Stomach smooth muscle (tissue), 2 donors: ENCODE measurements at regions not wholly inside any gene's neighbourhood (a gene's known extent, or its start where the extent isn't known, plus 50 kb on each side); places are given as distances from the start of the nearest gene placed in this dataset.
"Not testable (repeated sequence)": the region's sequence is repeated elsewhere in the genome, so short reads cannot be mapped to it uniquely, and the experiment has no call there.

Experiments
- H3K27ac ChIP-seq: one replicate; pipeline ENCODE4 v1.7.0; 2013; ENCODE audit warnings: mild to moderate bottlenecking, low read length, inconsistent platforms
- H3K27me3 ChIP-seq, 2 donors: one replicate each; pipeline ENCODE4 v1.7.0; 2013; ENCODE audit warnings: low read length in 2 of 2; ENCODE audit not compliant: insufficient read depth in 2 of 2, control insufficient read depth in 1 of 2
- H3K36me3 ChIP-seq, 2 donors: one replicate each; pipeline ENCODE4 v1.7.0; 2013; ENCODE audit warnings: low read length in 2 of 2; ENCODE audit not compliant: control insufficient read depth in 2 of 2, insufficient read depth in 2 of 2
- H3K4me1 ChIP-seq: one replicate; pipeline ENCODE4 v1.7.0; 2013; ENCODE audit warnings: low read length; ENCODE audit not compliant: control insufficient read depth, insufficient read depth
- H3K4me3 ChIP-seq, 2 donors: one replicate each; pipeline ENCODE4 v1.7.0; 2013; ENCODE audit warnings: low read length in 2 of 2
- H3K9ac ChIP-seq, 2 donors: one replicate each; pipeline ENCODE4 v1.7.0; 2013; ENCODE audit warnings: low read length in 2 of 2, mild to moderate bottlenecking in 1 of 2
- H3K9me3 ChIP-seq, 2 donors: one replicate each; pipeline ENCODE4 v1.7.0; 2013; ENCODE audit warnings: low read length in 2 of 2; ENCODE audit not compliant: control insufficient read depth in 2 of 2
- donor health status: healthy.
- donor health status: Pancreatic carcinoma.

DNA sequence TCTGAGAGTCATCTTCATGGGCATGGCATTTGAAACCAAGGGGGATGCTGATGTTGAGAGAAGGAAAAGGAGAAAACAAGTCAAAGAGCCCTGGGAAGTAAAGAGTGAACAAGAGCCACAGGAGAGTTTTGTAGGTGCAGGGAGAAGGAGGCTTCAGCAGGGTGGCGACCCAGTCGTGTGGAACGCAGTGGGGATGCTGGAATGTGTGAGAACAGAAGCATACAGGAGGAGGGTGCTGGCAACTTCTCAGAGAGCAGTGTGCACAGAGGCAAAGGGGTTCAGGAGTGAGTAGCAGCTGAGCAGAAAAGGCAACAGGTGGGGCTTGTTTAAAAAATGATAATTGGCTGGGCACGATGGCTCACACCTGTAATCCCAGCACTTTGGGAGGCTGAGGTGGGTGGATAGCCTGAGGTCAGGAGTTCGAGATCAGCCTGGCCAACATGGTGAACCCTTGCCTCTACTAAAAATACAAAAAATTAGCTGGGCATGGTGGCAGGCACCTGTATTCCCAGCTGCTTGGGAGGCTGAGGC is 75.8 kb upstream of the PLET1 start:
- peaks cover 7% of the 10 kb centered on the region for H3K4me1 ChIP-seq
- H3K9ac ChIP-seq, result no peak overlapping the region
- no peak overlapping the region for H3K4me3 ChIP-seq
- no peak overlapping the region for H3K27ac ChIP-seq
- no peaks in the 10 kb centered on the region for H3K27me3 ChIP-seq
- no peaks in the 10 kb centered on the region for H3K36me3 ChIP-seq
- no peaks in the 10 kb centered on the region for H3K9me3 ChIP-seq

DNA sequence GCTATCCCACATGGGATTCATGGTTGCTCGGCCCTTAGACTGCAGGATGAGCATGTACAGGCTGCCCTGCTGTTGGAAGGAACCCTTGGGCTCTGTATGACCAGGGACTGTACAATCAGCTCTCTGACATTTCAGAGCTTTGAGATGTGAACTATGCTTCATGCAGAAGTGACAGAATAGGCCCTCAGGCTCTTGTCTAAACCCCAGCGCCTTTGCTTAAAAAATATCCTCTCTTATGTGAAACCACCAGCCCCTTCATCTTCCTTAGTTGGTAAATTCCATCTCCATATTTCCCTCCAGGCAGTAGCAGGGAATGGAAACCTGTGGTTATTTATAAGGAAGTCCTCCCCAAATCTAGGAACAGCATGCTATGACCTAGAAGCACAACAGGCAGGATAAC is 78.9 kb upstream of the PLET1 start:
- H3K27me3 ChIP-seq, result no peaks in the 10 kb centered on the region
- no peak overlapping the region for H3K4me3 ChIP-seq
- H3K9me3 ChIP-seq, result no peaks in the 10 kb centered on the region
- H3K27ac ChIP-seq, result no peak overlapping the region
- peaks cover 13% of the 10 kb centered on the region for H3K4me1 ChIP-seq
- no peak overlapping the region for H3K9ac ChIP-seq
- H3K36me3 ChIP-seq, result no peaks in the 10 kb centered on the region

DNA sequence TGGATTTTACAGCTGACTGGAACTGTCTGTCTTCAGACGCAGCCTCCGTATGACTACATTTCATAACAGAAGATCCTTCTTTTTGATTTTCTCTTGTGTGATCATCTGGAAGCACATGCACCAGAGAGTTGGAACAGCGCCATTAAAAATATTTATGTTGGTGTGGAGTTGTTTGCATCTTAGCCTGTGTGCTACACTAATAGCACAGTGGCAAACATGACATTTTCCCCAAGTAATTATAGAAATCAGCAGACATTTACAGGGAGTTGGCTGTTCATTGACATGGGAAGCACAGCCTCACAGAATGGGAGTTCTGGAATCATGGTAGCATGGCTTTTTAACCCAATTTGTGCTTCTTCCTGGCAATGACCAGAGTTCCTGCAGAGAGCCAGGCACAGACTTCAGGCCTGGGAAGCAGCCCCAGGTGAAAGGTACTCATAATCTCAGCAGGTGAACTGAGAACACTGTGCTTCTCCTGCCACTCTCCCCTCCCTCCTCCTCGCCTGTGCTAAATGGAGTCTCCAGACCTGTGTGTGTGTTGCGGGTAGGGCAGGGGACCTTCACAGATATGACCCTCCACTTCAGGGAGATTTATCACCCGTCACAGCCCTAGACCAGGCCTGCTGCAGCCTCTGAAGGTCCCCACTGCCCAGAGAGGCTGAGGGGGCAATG is 82.8 kb upstream of the PLET1 start:
- H3K36me3 ChIP-seq, result no peaks in the 10 kb centered on the region
- H3K4me1 ChIP-seq, result peaks cover 18% of the 10 kb centered on the region
- H3K27me3 ChIP-seq, result no peaks in the 10 kb centered on the region
- H3K4me3 ChIP-seq, result no peak overlapping the region
- H3K9me3 ChIP-seq, result no peaks in the 10 kb centered on the region
- no peak overlapping the region for H3K9ac ChIP-seq
- H3K27ac ChIP-seq, result no peak overlapping the region

DNA sequence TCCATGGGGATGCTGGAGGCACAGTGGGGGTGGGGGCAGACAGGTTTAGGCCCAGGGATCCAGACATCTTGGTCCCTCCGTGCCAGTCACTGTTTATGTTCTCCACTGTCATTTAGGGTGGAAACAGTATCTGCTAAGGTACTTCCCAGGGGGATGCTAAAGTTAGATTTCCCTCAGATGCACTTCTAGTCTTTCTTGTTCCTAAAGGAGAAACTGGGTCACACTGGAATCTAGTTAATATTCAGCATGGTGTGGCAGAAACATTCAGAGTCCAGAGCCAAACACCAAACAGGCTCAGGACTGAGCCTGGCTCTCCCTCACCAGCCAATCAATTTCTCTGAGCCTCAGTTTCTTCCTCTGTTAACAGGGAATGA is 83.4 kb upstream of the PLET1 start:
- Histone ChIP-seq H3K4me1 (peaks cover 14% of the 10 kb centered on the region), H3K4me3 (no peak overlapping the region), H3K9ac (no peak overlapping the region), H3K36me3 (no peaks in the 10 kb centered on the region), H3K27ac (no peak overlapping the region), H3K9me3 (no peaks in the 10 kb centered on the region), H3K27me3 (no peaks in the 10 kb centered on the region)

DNA sequence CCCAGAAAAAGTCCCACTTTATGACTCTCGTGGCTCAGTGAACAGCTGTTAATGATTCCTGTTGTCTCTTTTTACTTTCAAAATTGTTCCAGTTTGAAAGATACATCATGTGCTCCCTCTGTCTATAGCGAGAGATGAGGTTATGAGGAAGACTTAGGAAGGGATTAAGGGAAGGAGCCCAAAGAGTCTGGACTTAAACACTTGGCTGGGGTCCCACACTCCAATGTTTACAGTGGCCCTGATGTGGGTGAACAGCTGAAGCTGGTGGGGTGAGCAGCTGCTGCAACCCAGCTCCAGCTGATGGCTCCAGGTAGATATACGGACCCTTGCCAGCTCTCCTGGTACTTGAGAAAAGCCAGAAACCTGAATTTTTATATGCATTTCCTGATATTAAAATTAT is 84.5 kb upstream of the PLET1 start:
- Histone ChIP-seq H3K36me3 (no peaks in the 10 kb centered on the region), H3K4me3 (no peak overlapping the region), H3K27me3 (no peaks in the 10 kb centered on the region), H3K27ac (no peak overlapping the region), H3K4me1 (peaks cover 14% of the 10 kb centered on the region), H3K9me3 (no peaks in the 10 kb centered on the region), H3K9ac (no peak overlapping the region)

DNA sequence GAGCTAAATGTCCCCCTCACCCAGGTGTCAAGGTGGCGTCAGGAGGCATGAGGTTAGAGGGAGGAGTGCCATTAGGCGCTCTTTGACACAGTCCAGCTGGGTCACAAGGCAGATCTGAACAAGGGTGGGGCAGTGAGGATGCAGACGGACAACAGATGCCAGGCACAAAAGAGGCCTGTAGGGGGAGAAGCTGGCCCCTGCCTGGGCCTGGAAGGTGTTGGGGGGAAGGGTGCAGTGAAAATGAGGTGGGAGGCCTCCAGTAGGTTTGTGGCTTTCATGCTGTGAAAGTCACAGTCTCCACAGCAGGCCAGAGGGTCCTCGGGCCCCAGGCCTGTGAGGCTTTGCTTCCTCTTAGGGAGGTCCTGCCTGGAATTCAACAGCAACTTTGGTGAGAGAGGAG is 85.0 kb upstream of the PLET1 start:
- no peaks in the 10 kb centered on the region for H3K9me3 ChIP-seq
- no peak overlapping the region for H3K9ac ChIP-seq
- no peaks in the 10 kb centered on the region for H3K27me3 ChIP-seq
- no peak overlapping the region for H3K27ac ChIP-seq
- H3K36me3 ChIP-seq, result no peaks in the 10 kb centered on the region
- H3K4me1 ChIP-seq, result peaks cover 14% of the 10 kb centered on the region
- no peak overlapping the region for H3K4me3 ChIP-seq

DNA sequence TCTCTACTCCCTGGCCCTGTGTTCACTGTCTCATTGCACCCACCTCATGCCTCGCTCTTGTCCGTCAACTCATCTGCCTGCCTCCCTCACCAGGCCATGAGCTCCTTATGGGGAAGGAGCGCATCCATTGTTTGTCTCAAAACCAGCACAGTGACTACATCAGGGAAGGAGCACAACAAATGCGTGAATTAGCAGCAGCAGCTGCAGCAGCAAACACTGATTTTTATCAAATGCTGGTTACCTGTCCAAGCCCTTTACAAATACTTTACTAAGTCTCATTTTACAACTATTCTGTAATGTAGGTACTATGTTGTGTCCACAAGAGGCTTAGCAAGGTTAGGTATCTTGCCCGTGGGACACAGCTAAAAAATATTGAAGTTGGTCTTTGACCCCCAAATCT is 85.9 kb upstream of the PLET1 start:
- Histone ChIP-seq H3K36me3 (no peaks in the 10 kb centered on the region), H3K9ac (no peak overlapping the region), H3K9me3 (no peaks in the 10 kb centered on the region), H3K4me3 (no peak overlapping the region), H3K4me1 (peaks cover 14% of the 10 kb centered on the region), H3K27ac (no peak overlapping the region), H3K27me3 (no peaks in the 10 kb centered on the region)

DNA sequence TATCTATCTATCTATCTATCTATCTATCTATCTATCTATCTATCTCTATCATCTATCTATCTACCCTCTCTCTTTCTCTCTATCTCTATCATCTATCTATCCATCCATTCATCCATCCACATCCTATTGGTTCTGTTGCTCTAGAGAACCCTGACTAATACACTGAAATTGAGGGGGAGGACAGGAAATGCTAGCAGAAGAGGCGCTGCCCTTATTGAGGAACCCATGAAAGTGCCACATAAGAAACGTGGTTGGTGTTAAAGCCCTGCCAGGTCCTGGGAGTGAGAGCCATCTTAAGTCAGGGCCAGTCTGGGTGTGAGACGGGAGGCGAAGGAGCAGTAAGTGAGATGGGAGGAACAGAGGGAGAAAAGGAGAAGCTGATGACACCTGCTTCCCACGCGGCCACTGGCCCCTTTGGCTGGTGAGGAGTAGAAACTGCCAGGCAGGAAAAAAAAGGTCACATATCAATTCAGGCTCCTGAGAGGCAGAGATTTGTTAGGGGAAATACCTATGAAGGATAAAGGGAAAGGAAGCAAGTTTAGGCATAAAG is 87.9 kb upstream of the PLET1 start:
- no peak overlapping the region for H3K4me3 ChIP-seq
- no peak overlapping the region for H3K9ac ChIP-seq
- H3K36me3 ChIP-seq, result no peaks in the 10 kb centered on the region
- no peak overlapping the region for H3K27ac ChIP-seq
- peaks cover 12% of the 10 kb centered on the region for H3K4me1 ChIP-seq
- H3K27me3 ChIP-seq, result no peaks in the 10 kb centered on the region
- H3K9me3 ChIP-seq, result no peaks in the 10 kb centered on the region

DNA sequence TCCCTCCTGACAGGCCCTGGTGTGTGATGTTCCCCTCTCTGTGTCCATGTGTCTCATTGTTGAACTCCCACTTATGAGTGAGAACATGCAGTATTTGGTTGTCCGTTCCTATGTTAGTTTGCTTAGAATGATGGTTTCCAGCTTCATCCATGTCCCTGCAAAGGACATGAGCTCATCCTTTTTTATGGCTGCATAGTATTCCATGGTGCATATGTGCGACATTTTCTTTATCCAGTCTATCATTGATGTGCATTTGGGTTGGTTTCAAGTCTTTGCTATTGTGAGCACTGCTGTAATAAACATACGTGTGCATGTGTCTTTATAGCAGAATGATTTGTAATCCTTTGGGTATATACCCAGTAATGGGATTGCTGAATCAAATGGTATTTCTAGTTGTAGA is 90.8 kb upstream of the PLET1 start:
- not testable (repeated sequence) for H3K36me3 ChIP-seq, H3K27ac ChIP-seq, H3K4me1 ChIP-seq, H3K9me3 ChIP-seq, H3K4me3 ChIP-seq, H3K9ac ChIP-seq, H3K27me3 ChIP-seq

DNA sequence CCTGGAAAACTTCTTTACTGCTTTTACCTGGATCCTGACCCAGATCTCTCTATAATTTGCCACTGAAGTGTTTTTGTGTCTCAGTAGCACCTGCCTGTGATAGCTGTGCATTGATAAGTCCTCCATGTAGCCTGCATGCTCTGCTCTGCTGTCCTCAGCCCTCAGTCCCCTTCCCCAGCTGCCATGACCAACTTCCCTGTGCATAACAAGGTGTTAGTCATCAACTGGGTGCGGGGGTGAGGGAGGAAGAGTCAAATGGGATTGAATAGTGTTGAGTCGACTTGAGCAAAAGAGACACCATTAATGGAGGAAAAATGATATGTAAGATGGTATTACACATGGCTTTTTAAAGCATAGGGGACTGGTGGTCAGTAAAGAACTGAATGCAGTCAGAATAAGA is 92.2 kb upstream of the PLET1 start:
- no peaks in the 10 kb centered on the region for H3K27me3 ChIP-seq
- no peaks in the 10 kb centered on the region for H3K9me3 ChIP-seq
- H3K27ac ChIP-seq, result no peak overlapping the region
- H3K9ac ChIP-seq, result no peak overlapping the region
- H3K4me1 ChIP-seq, result no peaks in the 10 kb centered on the region
- H3K4me3 ChIP-seq, result no peak overlapping the region
- H3K36me3 ChIP-seq, result no peaks in the 10 kb centered on the region

DNA sequence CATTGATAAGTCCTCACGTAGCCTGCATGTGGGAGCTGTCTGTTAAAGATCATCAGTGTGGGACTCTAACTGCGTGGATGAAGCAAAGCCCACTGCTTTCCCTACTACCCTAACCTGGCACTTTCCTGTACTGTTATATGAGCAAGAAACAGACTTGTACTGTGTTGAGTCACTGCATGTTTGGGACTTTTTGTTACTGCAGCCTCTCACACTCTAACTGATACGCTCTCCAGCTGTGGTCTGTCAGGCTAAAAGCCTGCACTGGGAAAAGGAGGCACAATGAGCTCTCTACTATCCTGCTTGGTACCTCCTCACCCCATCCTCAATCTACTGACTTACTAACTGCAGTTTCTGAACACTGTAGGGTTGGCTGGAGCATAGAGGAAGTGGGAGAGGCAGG is 93.7 kb upstream of the PLET1 start:
- H3K4me3 ChIP-seq, result no peak overlapping the region

More for the DNA sequence above, 93.7 kb upstream of the PLET1 start:
- Histone ChIP-seq H3K27me3 (no peaks in the 10 kb centered on the region), H3K36me3 (no peaks in the 10 kb centered on the region), H3K9me3 (no peaks in the 10 kb centered on the region), H3K9ac (no peak overlapping the region), H3K27ac (no peak overlapping the region), H3K4me1 (no peaks in the 10 kb centered on the region)
